DMS153 (cell line): ENCODE measurements at regions not wholly inside any gene's neighbourhood (a gene's known extent, or its start where the extent isn't known, plus 50 kb on each side); places are given as distances from the start of the nearest gene placed in this dataset.
"Not testable (repeated sequence)": the region's sequence is repeated elsewhere in the genome, so short reads cannot be mapped to it uniquely, and the experiment has no call there.

ENCODE experiments used
- DNase-seq: peaks from one replicate; lab custom pipeline; 2025; lab: John Stamatoyannopoulos, UW

DNA sequence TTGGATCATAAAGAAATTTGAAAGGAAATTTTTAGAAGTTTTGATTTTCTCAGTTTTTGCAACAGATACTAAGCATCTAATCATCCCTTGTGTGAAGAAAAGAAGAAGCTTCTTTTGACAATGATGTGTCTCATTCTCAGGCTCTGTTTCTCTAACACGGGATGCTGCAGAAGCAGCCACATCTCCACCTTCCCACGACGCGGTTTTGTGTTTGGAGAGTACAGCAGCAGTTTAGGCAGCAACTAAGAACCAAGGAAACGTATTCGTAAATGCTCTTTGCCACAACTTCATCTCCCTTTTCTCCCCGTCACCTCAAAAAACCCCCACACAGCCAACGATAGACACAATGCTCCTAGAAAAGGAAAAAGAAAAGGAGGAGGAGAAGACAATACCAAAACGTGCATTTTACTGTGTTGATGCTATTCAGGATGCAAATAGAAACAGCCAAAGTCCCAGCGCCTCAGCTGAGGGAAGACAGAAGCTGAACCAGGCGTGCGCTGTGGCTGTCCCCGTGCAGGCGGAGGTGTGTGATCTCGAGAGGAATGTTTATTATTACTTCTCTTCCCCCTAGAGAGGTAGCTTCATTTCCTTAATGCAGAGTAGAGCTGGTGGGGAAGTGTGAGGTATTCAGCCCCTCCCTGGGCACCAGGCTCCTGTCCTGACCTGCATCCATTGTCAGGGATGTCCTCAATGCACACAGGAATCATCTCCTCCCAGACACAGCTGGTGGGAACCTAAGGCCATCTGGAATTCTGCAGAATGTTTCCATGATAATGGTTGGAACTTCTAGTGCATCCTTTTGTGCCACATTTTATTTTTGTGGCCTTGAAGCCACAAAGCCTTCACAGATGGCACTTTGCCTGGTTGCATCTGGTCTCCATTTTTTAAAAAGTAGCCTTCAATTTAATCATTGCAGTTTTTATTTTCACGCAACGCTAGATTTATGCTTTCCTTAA is 174.6 kb upstream of the KLF6 start:
- DNase-seq: no peak

DNA sequence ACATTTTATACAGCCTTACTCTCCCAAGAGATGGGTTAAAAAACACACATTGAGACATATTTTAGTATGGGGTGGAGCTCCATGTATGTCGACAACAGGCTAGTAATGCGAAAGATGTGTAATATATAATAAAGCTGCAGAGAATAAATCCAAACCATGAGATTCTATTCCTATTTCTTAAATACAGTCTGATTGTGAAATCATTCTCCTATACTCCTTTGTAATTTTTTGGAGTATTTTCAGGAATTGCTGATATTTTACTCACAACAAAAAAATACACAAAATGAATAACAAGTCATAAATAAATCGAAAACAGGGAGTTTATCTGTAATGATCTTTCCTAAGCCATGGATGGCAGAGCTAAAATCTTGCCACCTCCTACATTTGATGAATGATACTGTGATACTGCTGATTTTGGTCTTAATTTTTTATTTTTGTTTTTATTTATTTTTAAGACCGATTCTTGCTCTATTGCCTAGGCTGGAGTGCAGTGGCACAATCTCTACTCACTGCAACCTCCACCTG is 173.5 kb upstream of the KLF6 start:
- DNase-seq: no peak

DNA sequence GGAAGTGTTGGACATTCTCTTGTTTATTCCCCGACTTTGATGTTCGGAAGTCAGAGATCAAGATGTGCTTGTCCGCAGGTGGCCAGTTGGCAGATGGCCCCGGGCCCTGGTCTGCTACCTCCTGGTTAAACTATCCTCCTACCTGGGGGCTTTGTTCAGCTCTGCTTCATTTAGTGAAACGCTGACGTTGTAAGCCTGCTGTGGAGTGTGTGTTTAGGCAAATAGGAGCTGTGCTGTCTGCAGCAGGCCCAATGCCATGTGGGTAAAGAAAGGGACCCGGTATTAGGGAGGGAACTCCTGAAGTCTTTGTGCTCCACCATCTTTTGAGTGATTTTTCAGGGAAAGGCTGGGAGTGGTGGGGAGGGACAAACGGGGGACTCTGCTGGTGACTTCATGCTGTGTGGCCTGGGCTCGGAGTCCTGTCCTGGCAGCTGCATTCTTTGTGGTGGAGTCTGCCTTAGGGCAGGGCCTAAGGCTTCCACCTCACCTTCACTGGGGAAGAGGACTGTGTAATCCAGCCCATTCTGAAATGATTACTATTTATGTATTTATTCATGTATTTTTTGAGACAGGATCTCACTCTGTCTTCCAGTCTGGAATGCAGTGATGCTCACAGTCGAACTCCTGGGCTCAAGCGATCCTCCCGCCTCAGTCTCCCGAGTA is 171.1 kb upstream of the KLF6 start:
- DNase-seq: peak; percentile 68

DNA sequence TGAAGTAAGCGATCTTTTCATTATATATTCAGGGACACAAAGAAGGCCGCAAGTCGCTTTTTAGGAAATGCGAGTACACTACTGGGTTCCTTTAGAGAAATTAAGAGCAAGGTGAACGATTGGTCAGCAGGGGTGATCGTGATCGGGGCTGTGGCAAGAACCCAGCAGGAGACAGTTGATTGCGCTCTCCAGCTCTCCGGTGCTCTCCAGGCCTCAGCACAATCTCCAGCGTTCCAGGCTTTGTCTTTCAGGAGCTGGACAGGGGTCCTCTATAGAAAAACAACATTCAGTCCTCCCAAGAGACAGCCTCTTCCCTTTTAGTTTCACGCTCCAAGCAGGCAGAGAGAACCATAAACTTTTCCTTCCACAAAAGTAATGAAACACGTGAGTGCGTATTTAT is 170.5 kb upstream of the KLF6 start:
- DNase-seq: no peak

DNA sequence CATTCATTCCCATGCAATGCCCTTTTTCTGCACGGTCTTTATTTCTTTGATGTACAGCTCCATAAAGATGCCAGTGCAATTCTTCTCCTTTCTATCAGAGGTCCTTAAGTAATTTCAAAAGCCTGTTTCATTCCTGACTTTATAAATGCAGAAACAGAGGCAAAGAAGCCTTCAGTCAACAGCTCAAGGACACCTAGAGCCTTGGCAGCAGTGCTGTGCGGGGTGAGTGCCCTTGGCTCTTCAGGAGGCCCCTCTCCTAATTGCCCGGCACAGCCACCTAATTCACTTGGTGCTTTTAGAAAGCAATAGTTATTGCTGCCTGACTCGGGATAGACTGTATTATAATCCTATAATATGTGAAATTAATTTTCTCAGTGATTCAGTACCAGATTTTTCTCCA is 169.6 kb upstream of the KLF6 start:
- no peak for DNase-seq

DNA sequence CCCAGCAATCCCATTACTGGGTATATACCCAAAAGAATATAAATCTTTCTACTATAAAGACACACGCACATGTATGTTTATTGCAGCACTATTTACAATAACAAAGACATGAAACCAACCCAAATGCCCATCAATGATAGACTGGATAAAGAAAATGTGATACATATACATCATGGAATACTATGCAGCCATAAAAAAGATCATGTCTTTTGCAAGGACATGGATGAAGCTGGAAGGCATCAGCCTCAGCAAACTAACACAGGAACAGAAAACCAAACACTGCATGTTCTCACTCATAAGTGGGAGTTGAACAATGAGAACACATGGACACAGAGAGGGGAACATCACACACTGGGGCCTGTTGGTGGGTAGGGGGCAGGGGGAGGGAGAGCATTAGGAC is 169.0 kb upstream of the KLF6 start:
- not testable (repeated sequence) for DNase-seq

DNA sequence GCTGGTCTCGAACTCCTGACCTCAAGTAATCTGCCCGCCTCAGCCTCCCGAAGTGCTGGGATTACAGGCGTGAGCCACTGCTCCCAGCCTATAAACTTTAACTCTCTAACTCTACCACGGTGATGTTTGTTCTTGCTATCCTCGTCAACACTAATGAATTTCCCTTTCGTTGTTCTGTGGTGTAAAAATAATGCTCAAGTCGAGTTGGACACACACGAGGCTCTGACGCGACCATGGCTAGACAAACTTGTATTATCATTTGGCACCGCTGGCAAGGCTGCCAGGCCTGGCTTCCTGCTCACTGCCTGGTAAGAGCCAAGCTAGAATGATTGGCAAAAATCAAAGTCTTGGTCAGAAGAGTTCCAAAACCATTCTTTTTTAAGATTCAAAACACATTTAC is 167.0 kb upstream of the KLF6 start:
- no peak for DNase-seq

DNA sequence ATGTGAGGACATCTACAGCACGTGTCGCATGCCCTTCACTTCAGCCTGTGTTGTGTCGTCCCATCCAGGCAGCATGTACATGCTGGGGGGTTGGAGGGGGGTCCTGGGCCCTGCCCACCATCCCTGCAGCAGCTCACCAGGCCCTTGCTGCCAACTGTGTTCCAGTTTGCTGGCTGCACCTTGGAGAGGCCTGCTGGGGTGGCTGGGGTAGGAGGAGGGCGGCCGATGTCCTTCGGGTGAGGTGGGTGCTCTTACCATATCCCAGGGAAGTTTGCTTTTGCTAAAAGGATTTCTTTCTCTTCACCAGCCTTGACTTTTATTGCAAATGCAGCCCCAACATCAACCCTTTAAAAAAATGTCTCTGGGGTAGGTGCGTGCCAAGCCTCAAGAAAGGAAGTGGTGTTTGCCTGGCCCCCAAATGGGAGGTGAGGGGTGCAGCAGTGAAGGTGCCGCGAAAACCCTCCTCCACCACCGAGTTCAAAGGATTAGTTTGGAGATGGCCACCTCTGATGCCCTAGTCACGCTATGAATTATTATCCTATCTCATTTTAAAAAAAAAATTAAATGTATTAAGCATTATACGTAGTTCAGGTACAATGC is 165.8 kb upstream of the KLF6 start:
- no peak for DNase-seq

DNA sequence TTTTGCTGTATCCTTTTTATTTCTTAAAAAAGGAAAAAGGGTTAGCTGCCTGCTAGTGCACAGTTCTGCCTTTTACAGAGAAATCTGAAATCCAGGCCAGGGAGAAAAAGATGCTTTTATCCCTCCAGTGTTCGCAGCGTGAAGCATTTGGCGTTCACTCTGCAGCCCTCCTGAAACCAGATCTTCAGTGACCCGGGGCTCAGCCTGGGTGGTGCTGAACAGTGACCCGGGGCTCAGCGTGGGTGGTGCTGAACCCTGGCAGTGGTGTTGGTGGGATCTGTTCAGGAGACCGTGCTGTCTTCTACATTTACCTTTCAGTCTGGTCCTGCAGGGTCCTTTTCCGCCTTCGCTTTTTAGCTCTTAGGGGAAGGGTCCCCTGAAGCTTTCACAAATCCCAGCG is 164.7 kb upstream of the KLF6 start:
- no peak for DNase-seq

DNA sequence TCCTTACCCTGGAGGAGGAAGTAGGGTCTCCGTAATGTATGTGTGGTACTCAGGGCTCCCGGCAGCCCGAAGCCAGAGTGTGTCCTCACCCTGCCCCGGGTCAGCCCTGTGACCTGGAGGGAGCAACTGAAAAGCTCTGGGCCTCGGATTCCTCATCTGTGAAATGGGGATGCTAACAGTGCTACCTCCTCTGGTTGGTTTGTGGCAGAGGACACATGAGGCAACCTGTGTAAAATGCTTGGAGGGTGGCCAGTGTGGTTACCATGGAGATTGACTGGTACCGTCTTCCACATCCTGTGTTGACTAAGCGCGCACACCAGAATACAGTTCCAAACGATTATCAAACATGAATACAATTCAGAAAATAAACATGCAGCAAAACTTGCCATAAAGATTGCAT is 163.8 kb upstream of the KLF6 start:
- DNase-seq: peak; percentile 37

DNA sequence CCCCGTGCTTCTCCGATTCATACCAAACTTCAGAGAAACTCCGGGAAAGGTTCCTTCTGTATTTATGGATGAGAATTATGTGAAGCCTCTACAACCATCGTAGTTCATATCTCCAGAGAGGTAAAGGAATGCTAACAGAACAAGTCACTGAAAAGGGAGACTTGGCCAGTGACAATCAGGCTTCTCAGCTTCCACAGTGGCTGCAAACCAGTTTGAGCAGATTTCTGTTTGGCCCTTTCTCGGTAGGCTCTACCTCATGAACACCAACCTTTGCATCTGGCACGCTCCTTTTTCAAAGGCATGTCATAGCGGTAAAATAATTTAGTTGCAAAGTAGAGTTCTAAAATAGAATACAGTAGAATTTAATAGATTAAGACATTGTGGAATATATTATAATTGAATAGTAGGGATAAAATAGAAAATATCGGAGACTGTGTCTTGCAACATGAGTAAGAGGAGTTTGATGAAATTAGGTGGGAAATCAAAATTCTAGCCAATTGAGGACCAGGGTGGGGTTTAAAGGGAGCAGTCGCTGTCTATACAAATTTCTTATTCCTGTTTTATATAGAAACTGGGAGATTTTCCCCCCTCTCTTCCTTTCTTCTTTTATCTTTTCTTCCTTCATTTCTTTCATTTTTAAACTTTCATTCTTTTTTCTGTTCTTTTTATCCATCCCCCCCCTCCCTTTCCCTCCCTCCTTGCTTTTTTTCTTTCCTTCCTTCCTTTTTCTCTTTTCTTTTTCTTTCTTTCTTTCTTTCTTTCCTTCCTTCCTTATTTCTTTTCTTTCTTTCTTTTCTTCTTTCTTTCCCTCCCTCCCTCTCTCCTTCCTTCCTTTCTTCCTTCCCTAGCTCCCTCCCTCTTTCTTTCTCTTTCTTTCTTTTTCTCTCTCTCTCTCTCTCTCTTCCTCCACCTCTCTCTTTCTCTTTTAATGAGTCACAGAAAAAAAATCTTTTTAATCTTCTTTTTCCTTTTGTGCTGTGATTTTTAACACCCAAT is 161.5 kb upstream of the KLF6 start:
- no peak for DNase-seq

DNA sequence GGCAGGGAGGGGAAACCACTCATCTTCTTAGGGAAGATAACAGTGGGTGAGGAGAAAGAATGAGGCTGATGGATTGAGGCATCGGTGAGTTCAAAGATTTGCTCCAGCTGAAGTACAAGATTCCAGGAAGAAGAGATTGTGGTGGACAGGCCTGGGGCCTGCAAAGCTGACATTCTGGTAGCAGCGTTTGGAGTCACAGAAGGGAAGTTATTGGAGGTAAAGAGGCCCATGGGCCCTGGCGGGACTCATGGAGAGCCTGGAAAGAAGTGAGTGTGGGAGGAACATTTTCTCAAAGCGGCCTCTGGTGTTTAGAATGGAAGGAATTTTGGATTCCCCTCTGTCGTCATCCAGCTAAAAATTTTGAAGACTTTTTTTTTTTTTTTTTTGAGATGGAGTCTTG is 160.0 kb upstream of the KLF6 start:
- DNase-seq: no peak

DNA sequence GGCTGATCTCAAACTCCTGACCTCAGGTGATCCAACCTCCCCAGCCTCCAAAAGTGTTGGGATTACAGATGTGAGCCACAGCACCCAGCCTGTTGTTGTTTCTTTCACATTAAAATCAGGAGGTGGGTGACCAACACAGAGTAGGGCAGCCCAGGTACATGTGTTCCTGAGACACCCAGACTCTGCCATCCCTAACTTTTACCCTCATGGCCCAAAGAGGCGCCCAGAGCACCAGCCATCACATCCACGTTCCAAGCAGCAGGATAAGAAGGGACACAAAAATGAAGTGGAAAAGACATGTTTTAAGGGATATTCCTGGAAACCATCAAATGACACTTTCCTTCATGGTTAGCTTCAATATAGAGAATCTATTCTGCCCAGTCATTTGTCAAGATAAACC is 159.6 kb upstream of the KLF6 start:
- no peak for DNase-seq

DNA sequence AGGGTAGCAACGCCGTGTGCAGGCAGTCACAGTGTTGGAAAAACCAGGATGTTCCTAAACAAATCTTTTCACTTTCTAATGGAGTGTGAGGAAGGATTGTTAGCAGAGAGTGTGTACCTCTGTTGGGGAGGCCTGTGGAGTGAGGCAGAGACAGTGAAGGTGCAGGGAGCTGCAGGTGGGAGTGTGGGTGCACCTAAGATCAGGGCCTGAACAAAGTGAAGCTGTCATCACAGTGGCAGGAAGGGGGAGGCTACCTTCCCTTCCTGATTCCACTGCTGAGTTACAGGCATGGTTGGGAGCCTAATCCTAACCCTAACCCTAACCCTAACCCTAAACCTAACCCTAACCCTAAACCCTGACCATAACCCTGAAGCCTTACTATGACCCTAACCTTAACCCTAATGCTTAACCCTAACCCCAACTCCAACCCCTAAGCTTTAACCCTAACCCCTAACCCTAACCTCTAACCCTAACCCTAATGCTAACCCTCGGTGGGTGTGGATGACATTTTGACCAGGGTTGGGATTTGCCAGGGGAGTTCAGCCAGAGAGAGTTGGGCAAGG is 158.8 kb upstream of the KLF6 start:
- DNase-seq: no peak

DNA sequence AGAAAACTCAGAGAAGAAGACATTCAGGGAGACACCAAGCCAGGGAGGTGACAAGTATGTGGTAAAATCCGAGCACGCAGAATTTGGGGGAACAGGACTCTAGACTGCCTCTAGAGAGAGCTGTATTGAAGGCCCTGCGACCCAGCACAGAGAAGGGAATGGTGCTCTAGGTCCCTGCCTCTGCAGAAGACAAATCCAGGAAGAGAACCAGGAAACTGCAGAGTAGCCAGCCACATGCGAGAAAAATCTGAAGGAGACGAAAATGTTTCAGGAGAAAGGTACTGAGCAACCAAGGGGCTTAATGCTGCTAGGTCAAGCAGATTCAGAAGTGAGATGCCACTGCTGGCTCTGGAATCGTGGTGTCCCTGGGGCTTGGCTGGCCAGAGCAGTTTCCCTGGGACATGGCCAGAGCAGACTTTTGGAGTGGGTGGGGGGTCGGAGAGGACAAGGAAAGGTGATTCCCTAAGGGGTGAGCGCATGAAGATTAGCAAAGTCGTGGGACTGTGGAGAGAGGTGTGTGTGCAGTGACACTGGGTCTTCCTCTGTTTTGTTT is 158.0 kb upstream of the KLF6 start:
- no peak for DNase-seq

DNA sequence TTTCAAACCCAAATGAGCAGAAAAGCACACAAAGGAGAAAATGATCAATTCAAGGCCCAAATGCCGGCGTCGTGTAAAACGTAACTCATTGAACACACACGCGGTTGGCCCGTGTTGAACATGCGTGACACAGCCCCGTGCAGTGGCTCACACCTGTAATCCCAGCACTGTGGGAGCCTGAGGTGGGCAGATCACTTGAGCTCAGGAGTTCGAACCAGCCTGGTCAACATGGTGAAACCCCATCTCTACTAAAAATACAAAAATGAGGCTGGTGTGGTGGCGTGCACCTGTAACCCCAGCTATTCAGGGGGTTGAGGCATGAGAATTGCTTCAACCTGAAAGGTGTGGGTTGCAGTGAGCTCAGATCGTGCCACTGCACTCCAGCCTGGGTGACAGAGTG is 156.7 kb upstream of the KLF6 start:
- DNase-seq: no peak

DNA sequence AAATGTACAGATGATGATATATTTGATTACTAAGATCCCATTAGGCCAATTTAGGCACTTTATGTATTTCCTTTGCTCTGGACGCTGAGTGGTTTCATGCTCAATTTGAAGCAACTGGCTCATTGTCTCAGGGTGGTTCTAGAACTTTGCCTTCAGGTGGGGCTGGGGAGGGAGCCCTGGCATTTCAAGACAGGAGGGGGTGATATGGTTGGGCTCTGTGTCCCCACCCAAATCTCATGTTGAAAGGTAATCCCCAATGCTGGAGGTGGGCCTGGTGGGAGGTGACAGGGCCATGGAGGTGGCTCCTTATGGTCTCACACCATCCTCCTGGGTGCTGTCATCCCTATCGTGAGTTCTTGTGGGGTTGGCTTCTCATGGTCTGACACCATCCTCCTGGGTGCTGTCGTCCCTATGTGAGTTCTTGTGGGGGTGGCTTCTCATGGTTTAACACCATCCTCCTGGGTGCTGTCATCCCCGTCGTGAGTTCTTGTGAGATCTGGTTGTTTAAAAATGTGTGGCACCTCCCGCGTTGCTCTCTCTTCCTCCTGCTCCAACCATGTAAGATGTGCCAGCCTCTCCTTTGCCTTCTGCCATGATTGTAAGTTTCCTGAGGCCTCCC is 151.5 kb upstream of the KLF6 start:
- DNase-seq: no peak

DNA sequence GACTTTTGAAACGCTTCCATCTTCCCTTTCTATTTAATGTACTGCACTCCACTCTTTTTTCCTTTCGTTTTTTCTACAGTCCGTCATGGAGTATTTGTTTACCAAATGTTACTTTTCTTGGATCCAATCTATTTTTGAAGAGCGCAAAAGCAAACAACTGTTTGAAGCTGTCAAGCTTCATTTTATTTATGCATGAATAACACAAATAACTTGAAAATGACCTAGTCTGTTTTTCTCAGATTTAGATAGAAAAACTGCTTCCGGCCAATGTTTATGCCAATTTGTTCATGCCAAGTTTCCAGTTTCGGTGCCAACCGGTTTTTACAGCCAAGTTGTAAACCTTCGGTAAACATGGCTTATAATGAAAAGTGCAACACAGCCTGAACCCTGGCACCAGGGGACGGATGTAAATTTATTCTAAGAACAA is 150.9 kb upstream of the KLF6 start:
- DNase-seq: peak; percentile 37

DNA sequence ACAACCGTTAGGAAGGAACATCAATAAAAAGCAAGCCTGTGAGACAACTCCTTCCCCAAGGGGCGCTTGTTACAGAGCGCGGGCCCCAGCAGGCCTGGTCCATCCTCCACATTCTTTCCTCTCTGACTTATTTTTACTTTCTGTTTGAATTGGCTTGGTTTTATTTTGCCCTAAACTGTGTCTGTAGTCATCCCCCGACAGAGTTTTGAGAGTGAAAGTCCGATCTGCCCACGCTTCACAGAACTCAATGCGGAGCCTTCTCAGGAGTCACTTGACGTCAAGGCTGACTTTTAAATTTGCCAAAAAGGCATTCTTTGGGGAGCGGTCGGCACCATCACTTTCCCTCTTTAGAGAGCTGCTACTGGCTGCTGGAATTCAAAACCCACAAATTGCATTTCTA is 150.1 kb upstream of the KLF6 start:
- DNase-seq: no peak

DNA sequence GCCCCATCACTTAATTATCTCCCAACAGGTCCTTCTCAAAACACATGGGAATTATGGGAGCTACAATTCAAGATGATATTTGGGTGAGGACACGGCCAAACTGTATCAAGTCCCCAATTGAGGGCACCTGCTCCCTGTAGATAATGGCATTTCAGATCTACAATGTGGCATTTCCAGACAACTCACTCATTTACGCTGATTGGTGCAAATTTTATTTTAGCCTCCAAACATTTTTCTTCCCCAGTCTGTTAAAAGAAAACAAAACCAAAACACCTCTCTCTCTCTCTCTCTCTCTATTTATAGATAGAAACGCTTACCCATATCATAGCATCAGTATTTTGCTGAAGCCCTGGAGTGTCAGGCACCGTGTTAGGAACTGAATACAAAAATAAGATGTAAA is 148.7 kb upstream of the KLF6 start:
- DNase-seq: no peak
